NCI-H345 (cell line): ENCODE measurements at regions not wholly inside any gene's neighbourhood (a gene's known extent, or its start where the extent isn't known, plus 50 kb on each side); places are given as distances from the start of the nearest gene placed in this dataset.
"Not testable (repeated sequence)": the region's sequence is repeated elsewhere in the genome, so short reads cannot be mapped to it uniquely, and the experiment has no call there.

Source experiments
- DNase-seq: peaks from one replicate; lab custom pipeline; 2025; lab: John Stamatoyannopoulos, UW

DNA sequence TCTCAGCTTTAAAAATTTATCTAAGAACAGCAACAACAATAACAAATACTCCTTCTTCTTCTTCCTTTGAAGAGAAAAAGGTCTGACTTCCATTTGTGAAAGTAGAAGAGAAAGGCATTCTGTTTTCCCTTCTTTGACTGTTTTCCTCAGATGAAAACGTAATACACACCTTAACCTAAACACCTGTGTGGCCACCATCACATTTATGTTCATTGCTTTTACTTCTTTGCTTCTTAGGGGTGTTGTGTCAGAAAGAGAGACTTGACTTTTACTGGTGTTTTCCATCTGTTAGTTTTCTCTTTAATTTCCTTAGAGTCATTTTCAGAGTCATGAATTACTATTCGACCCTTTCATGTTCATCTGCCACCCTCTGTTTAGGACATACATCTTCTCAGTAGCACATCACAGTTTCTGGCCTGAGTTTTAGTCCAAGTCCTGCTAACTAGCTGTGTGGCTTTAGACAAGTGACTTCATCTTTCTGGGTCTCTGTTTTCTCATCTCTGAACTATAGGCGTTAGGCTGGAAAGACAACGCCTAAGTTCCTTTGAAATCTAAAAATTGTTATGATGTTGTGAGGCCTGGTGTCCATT is 283.8 kb downstream of the GATA3 start:
- no peak for DNase-seq

GRCh38 chr10:8344756-8345155 is 290.3 kb downstream of the GATA3 start:
- DNase-seq: no peak

DNA sequence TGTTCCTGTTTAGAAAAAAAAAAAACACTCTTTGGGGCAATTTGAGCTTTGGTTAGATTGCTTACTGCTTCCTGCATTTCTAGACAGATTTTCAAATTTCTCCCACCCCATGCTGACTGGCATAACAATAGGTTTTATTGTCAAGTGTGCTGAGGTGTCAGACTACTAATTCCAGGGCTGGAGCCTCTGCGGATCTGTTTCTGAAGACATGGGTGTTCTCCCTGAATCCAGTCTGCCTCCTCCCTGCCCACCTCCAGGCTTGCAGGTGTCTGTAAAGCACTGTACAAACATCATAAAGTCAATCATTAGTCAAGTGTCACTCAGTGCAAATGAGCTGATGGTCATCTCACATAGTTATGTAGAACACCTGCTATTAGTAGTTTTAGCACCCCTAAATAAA is 292.4 kb downstream of the GATA3 start:
- no peak for DNase-seq

- DNase-seq: not testable (repeated sequence)
Observed at GRCh38 chr10:8347614-8348013, 293.1 kb downstream of the GATA3 start.

DNA sequence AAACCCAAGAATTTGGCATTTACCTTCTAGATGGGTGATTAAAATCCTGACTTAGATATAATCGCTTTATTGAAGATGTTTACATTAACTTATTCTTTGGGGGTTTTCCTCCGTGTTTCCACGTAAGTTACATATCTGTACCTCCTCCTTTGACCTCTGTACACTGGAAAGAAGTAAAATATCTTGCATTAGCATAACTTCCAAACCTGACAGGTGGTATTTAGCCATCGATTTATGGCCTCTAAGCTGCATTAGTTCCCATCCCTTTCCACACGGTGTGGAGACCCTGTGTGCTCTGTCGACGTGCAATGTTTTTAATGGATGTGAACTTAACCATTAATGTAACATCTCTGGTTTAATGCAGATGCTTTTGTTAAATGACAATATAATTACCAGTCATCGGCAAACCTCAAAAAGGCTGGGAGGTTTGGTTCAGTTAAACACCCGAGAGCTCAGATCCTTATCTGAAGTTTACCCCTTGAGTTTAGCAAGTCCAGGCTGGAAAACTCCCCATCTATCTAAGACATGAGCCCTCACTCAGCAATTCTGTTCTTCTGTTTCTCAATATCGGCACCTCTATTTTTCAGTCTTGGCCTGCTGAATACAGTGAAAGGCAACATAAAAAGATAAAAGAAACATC is 295.2 kb downstream of the GATA3 start:
- DNase-seq: no peak

- DNase-seq: no peak
Observed at GRCh38 chr10:8350250-8350967, 295.9 kb downstream of the GATA3 start.

DNA sequence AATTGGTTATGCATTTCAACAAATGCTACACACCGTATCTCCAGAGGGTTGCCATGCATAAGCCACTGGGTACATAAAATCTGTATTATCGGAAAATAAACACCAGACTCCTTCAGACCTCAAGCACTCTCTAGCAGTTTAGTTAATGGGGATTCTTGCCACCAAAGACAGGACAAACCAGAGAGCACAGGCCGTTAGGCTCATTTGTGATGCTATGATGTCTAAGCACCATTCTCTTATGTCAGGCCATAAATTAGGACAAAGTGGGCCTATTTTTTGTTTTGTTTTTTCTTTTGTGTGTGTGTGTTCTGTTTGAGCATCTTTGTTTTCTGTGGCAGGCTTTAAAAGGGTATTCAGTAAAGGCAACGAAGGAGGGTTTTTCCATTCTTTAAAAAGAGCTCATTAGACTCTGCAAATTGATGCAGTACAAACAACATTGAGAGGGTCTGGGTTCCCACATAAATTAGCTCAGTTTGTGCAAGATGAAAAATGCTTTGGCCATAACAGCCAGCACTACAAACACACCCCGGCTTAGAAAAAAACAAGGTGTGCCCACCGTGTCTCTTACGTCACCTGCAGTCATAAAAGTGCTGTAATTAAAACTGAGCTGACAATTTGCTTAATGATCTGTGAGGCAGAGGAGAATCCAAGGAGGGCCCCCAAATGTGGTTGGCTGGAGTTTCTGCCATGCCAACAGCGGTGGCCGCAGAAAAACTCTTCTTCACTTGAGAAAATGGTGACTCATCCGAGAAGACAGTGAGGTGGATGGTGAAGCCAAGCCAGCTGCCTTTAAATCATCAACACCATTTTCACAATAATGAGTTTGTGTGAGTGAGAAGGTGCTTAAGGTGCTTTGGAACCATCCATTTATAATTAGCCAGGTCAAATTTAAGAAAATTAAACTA is 297.9 kb downstream of the GATA3 start:
- DNase-seq: no peak

GRCh38 chr10:8356283-8356682 is 301.8 kb downstream of the GATA3 start:
- DNase-seq: no peak

DNA sequence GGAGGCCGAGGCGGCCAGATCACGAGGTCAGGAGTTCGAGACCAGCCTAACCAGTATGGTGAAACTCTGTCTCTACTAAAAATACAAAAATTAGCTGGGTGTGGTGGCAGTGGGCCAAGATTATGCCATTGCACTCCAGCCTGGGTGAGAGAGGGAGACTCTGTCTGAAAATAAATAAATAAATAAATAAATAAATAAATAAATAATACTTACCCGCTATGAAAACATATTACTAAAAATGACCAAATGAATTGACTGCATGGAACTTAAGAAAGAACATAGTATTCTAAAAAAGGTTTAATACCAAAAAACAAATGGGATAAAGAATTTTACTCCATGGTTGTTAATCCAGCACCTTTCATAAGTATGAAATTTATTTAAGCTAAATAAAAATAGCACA is 305.0 kb downstream of the GATA3 start:
- DNase-seq: no peak

DNA sequence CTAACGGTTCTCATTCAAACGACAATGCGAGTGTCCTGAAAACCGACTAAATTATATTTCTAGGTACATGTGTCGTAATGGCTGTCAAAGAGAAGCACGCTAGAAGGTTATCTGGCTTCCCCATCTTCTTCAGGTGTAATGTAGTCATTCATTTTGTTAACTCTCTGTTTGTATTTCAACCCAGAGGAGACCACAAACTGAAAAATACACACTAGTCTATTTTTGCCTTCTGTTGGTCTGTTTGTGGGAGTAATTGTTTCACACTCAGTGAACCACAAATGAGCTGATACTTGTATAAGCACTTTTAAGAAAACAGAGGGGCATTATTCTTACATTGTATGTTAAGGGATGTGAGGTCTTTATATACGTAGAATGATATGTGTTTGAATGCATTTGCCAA is 305.9 kb downstream of the GATA3 start:
- DNase-seq: no peak

- no peak for DNase-seq
Observed at GRCh38 chr10:8360814-8361509, 306.5 kb downstream of the GATA3 start.

GRCh38 chr10:8361510-8361844 is 307.0 kb downstream of the GATA3 start:
- DNase-seq: no peak

GRCh38 chr10:8365935-8366911 is 311.7 kb downstream of the GATA3 start:
- no peak for DNase-seq

GRCh38 chr10:8367672-8368411 is 313.4 kb downstream of the GATA3 start:
- DNase-seq: not testable (repeated sequence)

DNA sequence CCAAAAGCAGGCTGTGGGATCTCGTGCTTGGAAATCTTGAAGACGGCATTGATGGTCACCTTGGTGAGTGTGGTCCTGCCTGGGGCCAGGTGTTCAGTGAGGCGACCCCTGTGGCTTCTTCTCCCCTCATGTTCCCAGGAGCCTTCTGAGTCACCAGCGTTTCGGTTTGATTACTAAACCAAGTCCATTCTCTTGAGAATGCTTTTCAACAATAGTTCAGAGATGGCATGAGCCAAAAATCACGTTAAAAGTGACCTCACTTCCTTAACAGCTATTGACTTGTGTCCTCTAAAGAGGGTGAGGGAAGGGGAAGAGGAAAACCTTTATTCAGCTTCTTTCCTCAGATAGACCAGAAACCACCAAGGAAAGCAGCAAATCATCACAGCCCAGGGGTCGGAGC is 315.2 kb downstream of the GATA3 start:
- no peak for DNase-seq

DNA sequence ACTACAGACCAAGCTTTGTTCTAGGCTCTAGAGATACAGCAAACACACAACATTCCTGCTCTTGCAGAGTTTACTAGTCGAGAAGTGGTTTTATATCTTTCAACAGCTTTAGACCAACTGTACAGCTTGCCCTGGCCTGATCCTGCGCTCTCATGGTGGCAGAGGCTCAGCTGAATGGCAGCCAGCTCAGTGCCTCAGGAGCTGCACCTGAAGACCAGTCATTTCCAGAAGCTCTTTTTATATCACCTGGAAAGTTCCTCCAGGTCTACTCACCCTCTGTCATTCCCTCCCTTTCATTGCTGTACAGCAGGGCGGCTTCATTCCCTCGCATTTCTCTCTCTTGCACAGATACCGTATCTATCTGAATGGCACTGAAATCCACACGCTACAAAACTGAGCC is 319.8 kb downstream of the GATA3 start:
- no peak for DNase-seq

DNA sequence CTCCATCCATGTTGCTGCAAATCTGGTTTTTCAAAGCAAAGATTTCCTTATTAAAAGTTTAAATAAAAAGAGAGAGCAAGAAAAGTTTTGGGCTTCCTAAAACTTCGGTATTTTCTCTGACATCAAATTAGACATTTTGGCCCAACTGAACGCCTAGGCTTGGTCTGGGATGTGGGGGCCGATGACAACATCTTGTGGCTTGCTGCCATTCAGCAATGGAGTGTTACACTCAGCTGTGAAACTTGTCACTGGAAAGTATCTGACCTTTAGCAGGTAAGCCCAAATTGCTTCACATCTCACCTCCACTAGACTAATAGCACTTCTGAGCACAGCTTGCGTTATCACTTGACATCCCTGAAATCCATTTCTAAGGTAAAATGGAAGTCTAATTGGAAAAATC is 320.6 kb downstream of the GATA3 start:
- DNase-seq: no peak

- DNase-seq: no peak
Observed at GRCh38 chr10:8378198-8378983, 323.9 kb downstream of the GATA3 start.
